Thyroid gland (tissue), 4 donors: ENCODE measurements at regions not wholly inside any gene's neighbourhood (a gene's known extent, or its start where the extent isn't known, plus 50 kb on each side); places are given as distances from the start of the nearest gene placed in this dataset.

Experiments used
- DNase-seq, 2 donors: peaks; one replicate each; pipeline ENCODE4 v3.0.0-alpha.2; 2019
- H3K27ac ChIP-seq, 3 donors: fragments of 200-600 bp; sonication (generic); 1 replicate in 2 of 3; 2 replicates in 1 of 3; pipeline ENCODE4 v1.5.1; 2016 to 2019; ENCODE audit warnings: mild to moderate bottlenecking in 1 of 3, moderate library complexity in 1 of 3
- H3K27me3 ChIP-seq: fragments of 200-600 bp; sonication (generic); one replicate; pipeline ENCODE4 v1.5.1; 2019
- H3K36me3 ChIP-seq, 2 donors: fragments of 200-600 bp; sonication (generic); one replicate each; pipeline ENCODE4 v1.5.1; 2016 to 2019
- H3K4me1 ChIP-seq, 2 donors: fragments of 200-600 bp; sonication (generic); one replicate each; pipeline ENCODE4 v1.5.1; 2017 to 2019
- H3K4me3 ChIP-seq, 3 donors: fragments of 200-600 bp; sonication (generic); replicated peaks in 1 of 3; 1 replicate in 2 of 3; 2 replicates in 1 of 3; pipeline ENCODE4 v1.5.1; 2016; ENCODE audit warnings: mild to moderate bottlenecking in 1 of 3
- H3K9me3 ChIP-seq: fragments of 200-600 bp; sonication (generic); one replicate; pipeline ENCODE4 v1.5.1; 2017
- CTCF ChIP-seq, 6 experiments: fragments of 200-600 bp in 3 of 6; fragments of 450-650 bp in 3 of 6; sonication (generic) in 3 of 6; IDR thresholded peaks; one replicate each; pipeline ENCODE4 v1.5.1; 2016 to 2019; ENCODE audit warnings: antibody characterized with exemption in 6 of 6, mild to moderate bottlenecking in 2 of 6, inconsistent platforms in 1 of 6, moderate library complexity in 1 of 6
- POLR2A ChIP-seq, 2 donors: fragments of 450-650 bp; IDR thresholded peaks; one replicate each; pipeline ENCODE4 v1.6.1; 2017; ENCODE audit warnings: antibody characterized with exemption in 2 of 2, mild to moderate bottlenecking in 2 of 2, moderate library complexity in 1 of 2
- WGBS, 2 donors: methylation state at CpG; one replicate each; pipeline ENCODE4 v1.1.5; 2017; 5-methylcytosine and 5-hydroxymethylcytosine counted together
- intact Hi-C: fragments of 100-400 bp; cut with DNase I; formaldehyde crosslinking; loops from one replicate; pipeline ENCODE4 v1.15.1; 2023

GRCh38 chr6:2450546-2450945 lies 205.1 kb upstream of the GMDS start:
- no peak for TF ChIP-seq CTCF (IDR thresholded peaks at IDR 0.05)
- no peak for TF ChIP-seq POLR2A (IDR thresholded peaks at IDR 0.05)
- no peaks in the 10 kb centered on the region for H3K9me3 ChIP-seq
- peak; percentile 76 to 79 for DNase-seq
- H3K27ac ChIP-seq = no peak overlapping the region
- H3K4me1 ChIP-seq = no peaks in the 10 kb centered on the region
- intact Hi-C loops = loop anchor here (10.0 kb wide), 1 partner anchor 856 kb away; no protein-coding TSS in a partner anchor
- H3K36me3 ChIP-seq = no peaks in the 10 kb centered on the region
- WGBS, 2 donors = 40 to 44% methylated on average over 12 of the region's 12 CpGs
- no peak overlapping the region for H3K4me3 ChIP-seq
- H3K27me3 ChIP-seq = no peaks in the 10 kb centered on the region

DNA sequence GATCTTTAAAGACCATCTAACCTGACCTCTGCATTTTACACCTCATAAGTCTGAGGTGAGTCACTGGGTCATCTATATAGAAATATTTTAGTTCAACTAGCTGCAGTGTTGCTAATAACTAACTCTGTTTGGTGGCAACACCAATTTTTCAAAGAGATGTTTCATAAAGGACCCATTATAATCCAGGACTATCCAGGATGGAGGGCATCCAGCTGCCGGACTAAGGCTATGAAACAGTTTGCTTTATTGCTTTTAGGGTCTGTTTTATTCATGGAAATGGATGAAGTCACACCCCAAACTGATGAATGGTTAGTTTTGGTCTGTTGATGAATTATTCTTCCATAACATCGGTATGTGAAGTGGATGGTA lies 204.2 kb upstream of the GMDS start:
- H3K27me3 ChIP-seq = no peaks in the 10 kb centered on the region
- no peaks in the 10 kb centered on the region for H3K4me1 ChIP-seq
- intact Hi-C loops = no loop called here
- 100% methylated on average over 2 of the region's 2 CpGs for WGBS, 2 donors
- H3K36me3 ChIP-seq = no peaks in the 10 kb centered on the region
- TF ChIP-seq POLR2A (IDR thresholded peaks at IDR 0.05) = no peak
- TF ChIP-seq CTCF (IDR thresholded peaks at IDR 0.05) = no peak
- H3K27ac ChIP-seq = no peak overlapping the region
- H3K9me3 ChIP-seq = no peaks in the 10 kb centered on the region
- DNase-seq = no peak
- no peak overlapping the region for H3K4me3 ChIP-seq

GRCh38 chr6:2448826-2449571 lies 203.6 kb upstream of the GMDS start:
- Histone ChIP-seq H3K27me3 (no peaks in the 10 kb centered on the region), H3K4me1 (no peaks in the 10 kb centered on the region), H3K27ac (no peak overlapping the region), H3K9me3 (no peaks in the 10 kb centered on the region), H3K36me3 (no peaks in the 10 kb centered on the region), H3K4me3 (no peak overlapping the region)
- WGBS, 2 donors = 36 to 40% methylated on average over 22 of the region's 22 CpGs
- peak in 5 of 6 experiments; percentile 10 to 65 (median 37) for TF ChIP-seq CTCF (IDR thresholded peaks at IDR 0.05)
- no peak for TF ChIP-seq POLR2A (IDR thresholded peaks at IDR 0.05)
- peak; percentile 13 to 28 for DNase-seq
- intact Hi-C loops = no loop called here

GRCh38 chr6:2447931-2448330 lies 202.5 kb upstream of the GMDS start:
- intact Hi-C loops = no loop called here
- no peak overlapping the region for H3K4me3 ChIP-seq
- H3K27ac ChIP-seq = no peak overlapping the region
- no peaks in the 10 kb centered on the region for H3K4me1 ChIP-seq
- no peak for TF ChIP-seq CTCF (IDR thresholded peaks at IDR 0.05)
- no peak for TF ChIP-seq POLR2A (IDR thresholded peaks at IDR 0.05)
- H3K9me3 ChIP-seq = no peaks in the 10 kb centered on the region
- no peaks in the 10 kb centered on the region for H3K36me3 ChIP-seq
- WGBS, 2 donors = 69 to 72% methylated on average over 3 of the region's 3 CpGs
- no peak for DNase-seq
- H3K27me3 ChIP-seq = no peaks in the 10 kb centered on the region

DNA sequence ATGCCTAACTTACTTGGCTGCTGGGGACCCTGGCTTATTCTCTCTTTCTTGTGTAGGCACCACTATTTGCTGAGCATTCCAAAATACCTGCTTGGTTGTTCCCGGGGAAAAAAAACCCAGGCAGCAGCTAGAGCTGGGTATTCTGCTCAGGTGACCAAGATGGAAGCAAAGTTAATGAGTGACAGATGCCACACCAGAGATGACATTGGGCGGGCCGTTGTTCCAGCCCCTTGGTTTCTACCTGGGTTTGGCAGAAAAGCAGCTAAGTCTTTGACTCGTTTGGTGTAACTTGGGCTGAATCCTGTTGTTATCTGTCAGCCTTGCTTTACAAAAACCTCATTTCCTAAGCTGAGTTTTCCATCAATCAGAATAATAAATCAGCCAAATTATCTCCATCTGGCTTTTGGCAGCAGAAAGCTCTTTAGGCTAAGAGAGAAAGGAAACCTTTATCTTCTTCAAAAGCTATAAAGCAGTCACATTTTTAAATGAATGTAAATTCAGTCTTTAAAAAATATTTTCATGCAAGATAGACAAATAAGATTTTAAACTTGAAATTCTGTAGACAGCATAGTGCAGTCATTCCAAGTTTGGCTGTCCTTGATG lies 202.0 kb upstream of the GMDS start:
- WGBS, 2 donors = 83 to 90% methylated on average over 4 of the region's 4 CpGs
- no peak for DNase-seq
- Histone ChIP-seq H3K4me1 (no peaks in the 10 kb centered on the region), H3K4me3 (no peak overlapping the region), H3K27me3 (no peaks in the 10 kb centered on the region), H3K27ac (no peak overlapping the region), H3K9me3 (no peaks in the 10 kb centered on the region), H3K36me3 (no peaks in the 10 kb centered on the region)
- no peak for TF ChIP-seq POLR2A (IDR thresholded peaks at IDR 0.05)
- no peak for TF ChIP-seq CTCF (IDR thresholded peaks at IDR 0.05)
- intact Hi-C loops = no loop called here
